ENCODE measurements at regions not wholly inside any gene's neighbourhood (a gene's known extent, or its start where the extent isn't known, plus 50 kb on each side); places are given as distances from the start of the nearest gene placed in this dataset.

DNA sequence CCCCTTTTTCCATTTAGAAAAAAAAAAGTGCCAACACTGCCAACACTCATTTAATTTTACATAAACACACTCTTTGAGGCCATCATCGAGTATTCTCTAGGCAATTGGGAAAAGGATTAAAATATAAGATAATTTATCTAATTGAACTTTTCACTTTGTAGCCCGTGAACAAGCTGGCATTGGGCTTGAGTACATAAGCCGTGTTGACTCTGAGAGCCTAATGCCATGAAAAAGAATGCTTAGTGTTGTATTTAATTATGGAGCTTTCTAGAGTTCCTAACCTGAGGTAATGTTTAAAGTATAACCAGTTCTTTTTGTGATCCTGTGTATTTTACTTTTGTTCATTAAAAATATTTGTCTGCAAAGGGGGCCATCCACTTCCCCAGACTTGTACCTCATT is 193.8 kb downstream of the LYPLAL1 start:
- TF ChIP-seq, protein P1, sequence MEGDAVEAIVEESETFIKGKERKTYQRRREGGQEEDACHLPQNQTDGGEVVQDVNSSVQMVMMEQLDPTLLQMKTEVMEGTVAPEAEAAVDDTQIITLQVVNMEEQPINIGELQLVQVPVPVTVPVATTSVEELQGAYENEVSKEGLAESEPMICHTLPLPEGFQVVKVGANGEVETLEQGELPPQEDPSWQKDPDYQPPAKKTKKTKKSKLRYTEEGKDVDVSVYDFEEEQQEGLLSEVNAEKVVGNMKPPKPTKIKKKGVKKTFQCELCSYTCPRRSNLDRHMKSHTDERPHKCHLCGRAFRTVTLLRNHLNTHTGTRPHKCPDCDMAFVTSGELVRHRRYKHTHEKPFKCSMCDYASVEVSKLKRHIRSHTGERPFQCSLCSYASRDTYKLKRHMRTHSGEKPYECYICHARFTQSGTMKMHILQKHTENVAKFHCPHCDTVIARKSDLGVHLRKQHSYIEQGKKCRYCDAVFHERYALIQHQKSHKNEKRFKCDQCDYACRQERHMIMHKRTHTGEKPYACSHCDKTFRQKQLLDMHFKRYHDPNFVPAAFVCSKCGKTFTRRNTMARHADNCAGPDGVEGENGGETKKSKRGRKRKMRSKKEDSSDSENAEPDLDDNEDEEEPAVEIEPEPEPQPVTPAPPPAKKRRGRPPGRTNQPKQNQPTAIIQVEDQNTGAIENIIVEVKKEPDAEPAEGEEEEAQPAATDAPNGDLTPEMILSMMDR (IDR thresholded peaks at IDR 0.05), result no peak
- no peak for TF ChIP-seq POLR2A (IDR thresholded peaks at IDR 0.05)

Data from adrenal gland (tissue), 5 donors.